ENCODE measurements at regions not wholly inside any gene's neighbourhood (a gene's known extent, or its start where the extent isn't known, plus 50 kb on each side); places are given as distances from the start of the nearest gene placed in this dataset.
"Not testable (repeated sequence)": the region's sequence is repeated elsewhere in the genome, so short reads cannot be mapped to it uniquely, and the experiment has no call there.

GRCh38 chr7:120190566-120190965 is 82.4 kb upstream of the KCND2 start:
- no peak overlapping the region for H3K4me3 ChIP-seq
- no peak for ATAC-seq
- intact Hi-C loops (cut with DNase I) = no loop called here
- H3K27ac ChIP-seq = no peak overlapping the region
- H3K9me3 ChIP-seq = peaks cover 0 to 4% (median 0%) of the 10 kb centered on the region in 12 donors
- no peaks in the 10 kb centered on the region for H3K27me3 ChIP-seq
- H3K36me3 ChIP-seq = no peaks in the 10 kb centered on the region
- WGBS, 4 donors = 72 to 82% (median 77%) methylated on average over 1 of the region's 1 CpG
- DNase-seq = no peak
- H3K4me1 ChIP-seq = peaks cover 0 to 12% (median 1%) of the 10 kb centered on the region in 12 donors
- TF ChIP-seq POLR2A (IDR thresholded peaks at IDR 0.05) = no peak
- no peak for TF ChIP-seq CTCF (IDR thresholded peaks at IDR 0.05)

- H3K36me3 ChIP-seq; ATAC-seq; DNase-seq; H3K9me3 ChIP-seq; H3K27ac ChIP-seq; H3K4me3 ChIP-seq; H3K4me1 ChIP-seq; intact Hi-C loops (cut with DNase I); H3K27me3 ChIP-seq: not testable (repeated sequence)
- 77 to 81% (median 79%) methylated on average over 1 of the region's 1 CpG for WGBS, 4 donors
These were observed 81.6 kb upstream of the KCND2 start for GRCh38 chr7:120191423-120191822.

GRCh38 chr7:120201290-120201689 is 71.7 kb upstream of the KCND2 start:
- WGBS, 4 donors = 75 to 85% (median 80%) methylated on average over 1 of the region's 1 CpG
- DNase-seq (no peak), ATAC-seq (no peak)
- H3K36me3 ChIP-seq = no peaks in the 10 kb centered on the region
- H3K27ac ChIP-seq = no peak overlapping the region
- no peaks in the 10 kb centered on the region for H3K27me3 ChIP-seq
- no peak overlapping the region for H3K4me3 ChIP-seq
- intact Hi-C loops (cut with DNase I) = no loop called here
- TF ChIP-seq CTCF (IDR thresholded peaks at IDR 0.05) (no peak), POLR2A (IDR thresholded peaks at IDR 0.05) (no peak)
- H3K4me1 ChIP-seq = no peaks in the 10 kb centered on the region
- no peaks in the 10 kb centered on the region for H3K9me3 ChIP-seq

GRCh38 chr7:120205101-120205500 is 67.9 kb upstream of the KCND2 start:
- no peaks in the 10 kb centered on the region for H3K27me3 ChIP-seq
- DNase-seq (no peak), ATAC-seq (no peak)
- no peak overlapping the region for H3K27ac ChIP-seq
- H3K9me3 ChIP-seq = peaks cover 0 to 6% (median 0%) of the 10 kb centered on the region in 12 donors
- H3K36me3 ChIP-seq = no peaks in the 10 kb centered on the region
- whole genome bisulfite sequencing, 4 donors = 46 to 62% (median 50%) methylated on average over 2 of the region's 2 CpGs
- no peaks in the 10 kb centered on the region for H3K4me1 ChIP-seq
- no peak overlapping the region for H3K4me3 ChIP-seq
- TF ChIP-seq POLR2A (IDR thresholded peaks at IDR 0.05) (no peak), CTCF (IDR thresholded peaks at IDR 0.05) (no peak)
- intact Hi-C loops (cut with DNase I) = no loop called here

- no peak overlapping the region for H3K4me3 ChIP-seq
- no peaks in the 10 kb centered on the region for H3K36me3 ChIP-seq
- DNase-seq (no peak), ATAC-seq (no peak)
- 62 to 75% (median 69%) methylated on average over 3 of the region's 3 CpGs for WGBS, 4 donors
- no peaks in the 10 kb centered on the region for H3K27me3 ChIP-seq
- peaks cover 0 to 9% (median 0%) of the 10 kb centered on the region in 12 donors for H3K9me3 ChIP-seq
- no peak overlapping the region for H3K27ac ChIP-seq
- TF ChIP-seq POLR2A (IDR thresholded peaks at IDR 0.05) = no peak
- no peak for TF ChIP-seq CTCF (IDR thresholded peaks at IDR 0.05)
- intact Hi-C loops (cut with DNase I) = no loop called here
- no peaks in the 10 kb centered on the region for H3K4me1 ChIP-seq
These were observed 65.9 kb upstream of the KCND2 start for GRCh38 chr7:120207037-120207436.

Data from heart left ventricle (tissue), 16 donors.